CD14-positive monocyte (primary cell): ENCODE measurements at regions not wholly inside any gene's neighbourhood (a gene's known extent, or its start where the extent isn't known, plus 50 kb on each side); places are given as distances from the start of the nearest gene placed in this dataset.

Experiments used
- DNase-seq, 3 donors: peaks; one replicate each; pipeline ENCODE4 v3.0.0-alpha.2; 2011 to 2022
- H2AFZ ChIP-seq: 2 replicates; pipeline ENCODE4 v1.6.0; 2012; ENCODE audit warnings: mild to moderate bottlenecking, low read depth, low read length, inconsistent platforms; ENCODE audit not compliant: insufficient read depth, poor library complexity, severe bottlenecking
- H3K27ac ChIP-seq, 2 donors: 1 replicate in 1 of 2; 2 replicates in 1 of 2; pipeline ENCODE4 v1.5.1; 2012 to 2013; ENCODE audit warnings: low read length in 2 of 2, control low read depth in 1 of 2, inconsistent platforms in 1 of 2, low read depth in 1 of 2, mild to moderate bottlenecking in 1 of 2
- H3K27me3 ChIP-seq, 2 donors: one replicate each; pipeline versions ENCODE4 v1.6.0 to v1.6.1; 2011 to 2013; ENCODE audit warnings: low read length in 2 of 2; ENCODE audit not compliant: control insufficient read depth in 2 of 2, insufficient read depth in 2 of 2
- H3K36me3 ChIP-seq, 2 donors: replicated peaks in 1 of 2; 1 replicate in 1 of 2; 2 replicates in 1 of 2; pipeline versions ENCODE4 v1.5.1 to v1.6.1; 2012 to 2013; ENCODE audit warnings: low read length in 2 of 2, control low read depth in 1 of 2, inconsistent platforms in 1 of 2, mild to moderate bottlenecking in 1 of 2; ENCODE audit not compliant: insufficient read depth in 2 of 2, control insufficient read depth in 1 of 2
- H3K4me1 ChIP-seq, 2 donors: 1 replicate in 1 of 2; 2 replicates in 1 of 2; pipeline versions ENCODE4 v1.5.1 to v1.6.1; 2012 to 2013; ENCODE audit warnings: low read length in 2 of 2, control low read depth in 1 of 2, inconsistent platforms in 1 of 2, mild to moderate bottlenecking in 1 of 2, moderate library complexity in 1 of 2; ENCODE audit not compliant: insufficient read depth in 2 of 2, control insufficient read depth in 1 of 2
- H3K4me2 ChIP-seq: replicated peaks from 2 replicates; pipeline ENCODE3; 2012; ENCODE audit warnings: low read length, moderate library complexity, mild to moderate bottlenecking; ENCODE audit not compliant: poor library complexity, severe bottlenecking; ENCODE audit errors: extremely low read depth
- H3K4me3 ChIP-seq, 3 experiments: fragments of 200-600 bp in 1 of 3; sonication (generic) in 1 of 3; replicated peaks in 1 of 3; 1 replicate in 2 of 3; 2 replicates in 1 of 3; pipeline ENCODE4 v1.5.1; 2011 to 2013; ENCODE audit warnings: low read length in 3 of 3, mild to moderate bottlenecking in 3 of 3, control low read depth in 2 of 3, low read depth in 2 of 3, inconsistent platforms in 1 of 3, moderate library complexity in 1 of 3
- H3K79me2 ChIP-seq: 2 replicates; pipeline ENCODE4 v1.6.0; 2012; ENCODE audit warnings: mild to moderate bottlenecking, control low read depth, inconsistent platforms, low read length, moderate library complexity; ENCODE audit not compliant: insufficient read depth
- H3K9ac ChIP-seq: 2 replicates; pipeline ENCODE4 v1.6.0; 2017; ENCODE audit warnings: low read length, mild to moderate bottlenecking; ENCODE audit not compliant: insufficient read depth, poor library complexity, severe bottlenecking
- H3K9me3 ChIP-seq, 2 donors: replicated peaks in 1 of 2; 1 replicate in 1 of 2; 2 replicates in 1 of 2; pipeline versions ENCODE4 v1.5.1 to v1.6.1; 2012 to 2013; ENCODE audit warnings: low read length in 2 of 2, control low read depth in 1 of 2; ENCODE audit not compliant: control insufficient read depth in 1 of 2, insufficient read depth in 1 of 2
- H4K20me1 ChIP-seq: 2 replicates; pipeline ENCODE4 v1.6.0; 2012; ENCODE audit warnings: mild to moderate bottlenecking, low read length, control low read depth, moderate library complexity; ENCODE audit not compliant: insufficient read depth
- H3K27ac Mint-ChIP-seq, 7 donors: one replicate each; pipeline ENCODE4 v1.8.0; 2020; ENCODE audit warnings: mild to moderate bottlenecking in 7 of 7, mixed read lengths in 7 of 7, moderate library complexity in 6 of 7, inconsistent platforms in 2 of 7
- H3K27me3 Mint-ChIP-seq, 3 donors: one replicate each; pipeline ENCODE4 v1.8.0; 2021 to 2022; ENCODE audit warnings: low read depth in 3 of 3, mild to moderate bottlenecking in 3 of 3, mixed read lengths in 3 of 3, moderate library complexity in 3 of 3, inconsistent platforms in 1 of 3
- H3K36me3 Mint-ChIP-seq, 2 donors: one replicate each; pipeline ENCODE4 v1.8.0; 2020; ENCODE audit warnings: mixed read lengths in 2 of 2, inconsistent platforms in 1 of 2, mild to moderate bottlenecking in 1 of 2
- H3K4me1 Mint-ChIP-seq: one replicate; pipeline ENCODE4 v1.8.0; 2020; ENCODE audit warnings: mild to moderate bottlenecking, mixed read lengths
- H3K4me3 Mint-ChIP-seq, 2 donors: one replicate each; pipeline ENCODE4 v1.8.0; 2020; ENCODE audit warnings: mild to moderate bottlenecking in 2 of 2, mixed read lengths in 2 of 2, moderate library complexity in 1 of 2
- H3K9me3 Mint-ChIP-seq, 7 donors: one replicate each; pipeline ENCODE4 v1.8.0; 2020 to 2022; ENCODE audit warnings: mixed read lengths in 7 of 7, mild to moderate bottlenecking in 6 of 7, moderate library complexity in 6 of 7, inconsistent platforms in 2 of 7
- WGBS: methylation state at CpG from one replicate; pipeline ENCODE4 v1.1.5; 2013; ENCODE audit warnings: missing lambda C conversion rate; ENCODE audit not compliant: insufficient coverage; 5-methylcytosine and 5-hydroxymethylcytosine counted together
- intact Hi-C, 2 donors: fragments of 100-400 bp; cut with micrococcal nuclease; formaldehyde crosslinking; loops; one replicate each; pipeline versions ENCODE4 v1.15.0 to v1.15.1; 2023
- TF ChIP-seq, protein P1 (sequence below): fragments of 200-600 bp; IDR thresholded peaks from one replicate; pipeline ENCODE4 v1.8.0; 2022; ENCODE audit warnings: antibody characterized with exemption, mild to moderate bottlenecking

DNA sequence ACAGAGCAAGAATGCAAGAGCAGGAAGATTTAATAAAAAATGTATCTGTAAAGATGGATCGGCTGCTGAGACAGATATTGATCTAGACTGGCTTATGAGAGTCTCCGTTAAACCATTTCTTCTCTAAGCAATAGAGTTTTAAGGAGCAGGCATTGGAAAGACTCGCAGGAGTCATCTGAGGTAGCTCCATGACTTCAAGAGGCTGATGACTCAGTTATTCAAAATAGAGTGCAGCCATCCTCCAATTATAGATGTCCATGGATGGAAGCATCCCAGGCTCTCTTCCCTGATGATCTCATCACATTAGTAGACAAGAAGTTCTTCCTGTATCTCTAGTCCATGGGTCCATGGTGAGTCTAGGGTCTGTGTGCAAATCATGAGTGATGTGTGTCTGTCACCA lies 638.3 kb upstream of the TMEM132C start:
- H4K20me1 ChIP-seq, result no peaks in the 10 kb centered on the region
- peaks cover 0 to 10% (median 8%) of the 10 kb centered on the region in 7 donors for H3K9me3 Mint-ChIP-seq
- H3K4me1 Mint-ChIP-seq, result no peaks in the 10 kb centered on the region
- H3K79me2 ChIP-seq, result no peaks in the 10 kb centered on the region
- H3K4me1 ChIP-seq, result no peaks in the 10 kb centered on the region
- H3K27ac Mint-ChIP-seq, result no peak overlapping the region
- TF ChIP-seq, protein P1, sequence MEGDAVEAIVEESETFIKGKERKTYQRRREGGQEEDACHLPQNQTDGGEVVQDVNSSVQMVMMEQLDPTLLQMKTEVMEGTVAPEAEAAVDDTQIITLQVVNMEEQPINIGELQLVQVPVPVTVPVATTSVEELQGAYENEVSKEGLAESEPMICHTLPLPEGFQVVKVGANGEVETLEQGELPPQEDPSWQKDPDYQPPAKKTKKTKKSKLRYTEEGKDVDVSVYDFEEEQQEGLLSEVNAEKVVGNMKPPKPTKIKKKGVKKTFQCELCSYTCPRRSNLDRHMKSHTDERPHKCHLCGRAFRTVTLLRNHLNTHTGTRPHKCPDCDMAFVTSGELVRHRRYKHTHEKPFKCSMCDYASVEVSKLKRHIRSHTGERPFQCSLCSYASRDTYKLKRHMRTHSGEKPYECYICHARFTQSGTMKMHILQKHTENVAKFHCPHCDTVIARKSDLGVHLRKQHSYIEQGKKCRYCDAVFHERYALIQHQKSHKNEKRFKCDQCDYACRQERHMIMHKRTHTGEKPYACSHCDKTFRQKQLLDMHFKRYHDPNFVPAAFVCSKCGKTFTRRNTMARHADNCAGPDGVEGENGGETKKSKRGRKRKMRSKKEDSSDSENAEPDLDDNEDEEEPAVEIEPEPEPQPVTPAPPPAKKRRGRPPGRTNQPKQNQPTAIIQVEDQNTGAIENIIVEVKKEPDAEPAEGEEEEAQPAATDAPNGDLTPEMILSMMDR, result no peak
- H3K27ac ChIP-seq, result no peak overlapping the region
- H2AFZ ChIP-seq, result no peak overlapping the region
- H3K9me3 ChIP-seq, result peaks cover 0 to 1% of the 10 kb centered on the region in 2 donors
- H3K4me3 ChIP-seq, result no peak overlapping the region
- no peak overlapping the region for H3K4me3 Mint-ChIP-seq
- intact Hi-C loops, result no loop called here
- no peaks in the 10 kb centered on the region for H3K27me3 ChIP-seq
- DNase-seq, result no peak
- no peaks in the 10 kb centered on the region for H3K36me3 Mint-ChIP-seq
- no peak overlapping the region for H3K9ac ChIP-seq
- H3K4me2 ChIP-seq, result no peak overlapping the region
- peaks cover 0 to 3% (median 0%) of the 10 kb centered on the region in 3 donors for H3K27me3 Mint-ChIP-seq
- 93% methylated on average over 2 of the region's 3 CpGs for WGBS
- H3K36me3 ChIP-seq, result no peaks in the 10 kb centered on the region

DNA sequence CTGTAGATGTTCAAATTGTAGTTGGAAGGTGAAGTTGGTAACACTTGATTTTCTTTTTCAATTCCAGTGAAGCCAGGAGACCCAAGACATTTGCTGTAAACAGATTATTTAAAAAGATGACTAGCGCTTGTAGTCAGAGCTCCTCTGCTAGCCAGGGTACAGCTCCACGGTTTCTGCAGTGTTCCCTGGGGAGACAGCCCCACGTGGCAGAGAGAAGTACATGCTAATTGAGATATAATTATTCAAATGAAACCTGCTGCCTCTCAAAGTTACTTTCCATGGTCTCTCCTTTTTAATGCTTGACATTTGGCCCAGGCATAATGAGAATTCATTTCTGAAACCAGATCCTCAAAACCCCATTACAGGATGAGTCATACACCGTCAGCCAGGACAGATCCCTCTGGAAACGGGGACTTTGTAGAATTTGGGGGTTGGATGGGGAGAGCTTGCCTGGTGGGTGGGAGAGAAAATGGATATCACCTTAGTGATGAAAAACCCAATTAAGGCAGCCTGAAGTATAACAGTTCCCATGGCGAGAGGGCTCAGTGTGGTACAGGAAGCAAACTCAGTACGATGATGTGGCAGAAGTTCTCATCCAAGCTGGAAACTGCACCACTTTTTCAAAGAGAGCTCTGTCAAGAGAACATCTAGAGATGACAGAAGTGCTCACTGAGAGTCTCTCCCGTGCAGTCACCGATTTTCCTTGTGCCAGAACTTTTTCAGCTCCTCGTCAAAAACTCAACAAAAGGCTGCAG lies 637.7 kb upstream of the TMEM132C start:
- H3K36me3 Mint-ChIP-seq, result no peaks in the 10 kb centered on the region
- H3K4me3 ChIP-seq, result no peak overlapping the region
- H3K79me2 ChIP-seq, result no peaks in the 10 kb centered on the region
- DNase-seq, result no peak
- 90% methylated on average over 5 of the region's 10 CpGs for WGBS
- TF ChIP-seq, protein P1, result no peak
- H3K27ac Mint-ChIP-seq, result no peak overlapping the region
- no peak overlapping the region for H3K4me3 Mint-ChIP-seq
- H2AFZ ChIP-seq, result no peak overlapping the region
- H3K4me1 Mint-ChIP-seq, result no peaks in the 10 kb centered on the region
- no peak overlapping the region for H3K27ac ChIP-seq
- H3K4me1 ChIP-seq, result no peaks in the 10 kb centered on the region
- H3K27me3 Mint-ChIP-seq, result peaks cover 0 to 3% (median 0%) of the 10 kb centered on the region in 3 donors
- H3K36me3 ChIP-seq, result no peaks in the 10 kb centered on the region
- no peaks in the 10 kb centered on the region for H4K20me1 ChIP-seq
- intact Hi-C loops, result no loop called here
- H3K9me3 Mint-ChIP-seq, result peaks cover 0 to 7% (median 5%) of the 10 kb centered on the region in 7 donors
- no peak overlapping the region for H3K9ac ChIP-seq
- H3K27me3 ChIP-seq, result no peaks in the 10 kb centered on the region
- no peaks in the 10 kb centered on the region for H3K9me3 ChIP-seq
- no peak overlapping the region for H3K4me2 ChIP-seq
